HG03442 (cell line): ENCODE measurements at regions not wholly inside any gene's neighbourhood (a gene's known extent, or its start where the extent isn't known, plus 50 kb on each side); places are given as distances from the start of the nearest gene placed in this dataset.
"Not testable (repeated sequence)": the region's sequence is repeated elsewhere in the genome, so short reads cannot be mapped to it uniquely, and the experiment has no call there.

ENCODE experiments used
- ATAC-seq: cut with Tn5 transposase; IDR thresholded peaks from one replicate; pipeline ENCODE4 v1.9.1; 2021; ENCODE audit warnings: mild to moderate bottlenecking, moderate library complexity; ENCODE audit not compliant: unreplicated experiment

- ATAC-seq = no peak
These were observed 460.7 kb upstream of the MEIS1 start for GRCh38 chr2:65974067-65974723.

GRCh38 chr2:65969161-65969560 is 465.8 kb upstream of the MEIS1 start:
- no peak for ATAC-seq

GRCh38 chr2:65963303-65963702 is 471.6 kb upstream of the MEIS1 start:
- not testable (repeated sequence) for ATAC-seq

GRCh38 chr2:65960953-65961352 is 474.0 kb upstream of the MEIS1 start:
- no peak for ATAC-seq

- no peak for ATAC-seq
These were observed 477.0 kb upstream of the MEIS1 start for GRCh38 chr2:65957886-65958285.

GRCh38 chr2:65957454-65957853 is 477.5 kb upstream of the MEIS1 start:
- no peak for ATAC-seq

GRCh38 chr2:65955259-65955658 is 479.7 kb upstream of the MEIS1 start:
- ATAC-seq = no peak

GRCh38 chr2:65952966-65953761 is 481.8 kb upstream of the MEIS1 start:
- no peak for ATAC-seq

- ATAC-seq = no peak
These were observed 490.7 kb upstream of the MEIS1 start for GRCh38 chr2:65944213-65944612.

GRCh38 chr2:65943099-65943786 is 491.7 kb upstream of the MEIS1 start:
- no peak for ATAC-seq

GRCh38 chr2:65940856-65941255 is 494.1 kb upstream of the MEIS1 start:
- ATAC-seq = no peak

- no peak for ATAC-seq
These were observed 495.2 kb upstream of the MEIS1 start for GRCh38 chr2:65939687-65940086.

- no peak for ATAC-seq
These were observed 497.4 kb upstream of the MEIS1 start for GRCh38 chr2:65937379-65938160.

- no peak for ATAC-seq
These were observed 499.8 kb upstream of the MEIS1 start for GRCh38 chr2:65934992-65935629.

GRCh38 chr2:65932571-65932970 is 500.2 kb upstream of the SPRED2 start:
- no peak for ATAC-seq

GRCh38 chr2:65931056-65931455 is 498.7 kb upstream of the SPRED2 start:
- ATAC-seq = no peak

GRCh38 chr2:65930259-65930658 is 497.9 kb upstream of the SPRED2 start:
- ATAC-seq = no peak

- ATAC-seq = not testable (repeated sequence)
These were observed 497.3 kb upstream of the SPRED2 start for GRCh38 chr2:65929664-65930063.

- ATAC-seq = no peak
These were observed 490.4 kb upstream of the SPRED2 start for GRCh38 chr2:65922794-65923193.

GRCh38 chr2:65922030-65922429 is 489.6 kb upstream of the SPRED2 start:
- ATAC-seq = peak; percentile 75

- no peak for ATAC-seq
These were observed 488.7 kb upstream of the SPRED2 start for GRCh38 chr2:65921116-65921515.
